K562 (cell line): ENCODE measurements at regions not wholly inside any gene's neighbourhood (a gene's known extent, or its start where the extent isn't known, plus 50 kb on each side); places are given as distances from the start of the nearest gene placed in this dataset.
A peak's percentile ranks its signal among the peaks of the same experiment; 100 is the strongest.

Experiments
- ATAC-seq: fragments of 200-7000 bp; cut with Tn5 transposase; 3 replicates; pipeline ENCODE4 v1.9.1; 2020; ENCODE audit warnings: moderate library complexity
- BruUV-seq: library from RNA; stranded (reverse); fragments of 400-500 nt; replicated peaks from 2 replicates; lab custom pipeline; 2021; lab: Mats Ljungman, UMichigan
- CTCF ChIA-PET: fragments of 300-600 bp; formaldehyde crosslinking; extraction: SDS; loops from one replicate; lab custom pipeline; 2021; ENCODE audit warnings: low intra/inter-chr PET ratio; lab: Yijun Ruan, JAX
- POLR2A ChIA-PET: fragments of 300-600, 350-650 bp; sonication (Branson Sonifier 250); formaldehyde crosslinking; extraction: SDS; loops from one replicate; lab custom pipeline; 2021; ENCODE audit warnings: antibody characterized with exemption, inconsistent platforms; lab: Yijun Ruan, JAX
- DNase-seq, 4 experiments: peaks; one replicate each; pipeline versions ENCODE4 v3.0.0 to v3.0.0-alpha.2; 2011 to 2018; ENCODE audit warnings: low spot score in 3 of 4, mixed read lengths in 3 of 4; ENCODE audit errors: extremely low read depth in 1 of 4
- FAIRE-seq: peaks from 2 replicates; lab custom pipeline; 2011; peaks lifted over from hg19 to GRCh38; lab: Jason Lieb, UNC
- H2AFZ ChIP-seq: 2 replicates; pipeline ENCODE4 v1.6.0; 2011; ENCODE audit warnings: low read depth, low read length, control low read depth, inconsistent platforms
- H3K27ac ChIP-seq: fragments of 200-600 bp; 3 replicates; pipeline ENCODE4 v1.8.0; 2011; ENCODE audit warnings: low read depth, mild to moderate bottlenecking, control low read depth, inconsistent platforms, low read length, moderate library complexity, mixed read lengths; ENCODE audit errors: extremely low read depth
- H3K27me3 ChIP-seq, 2 experiments: fragments of 300-600 bp in 1 of 2; 2 replicates in 1 of 2; 3 replicates in 1 of 2; pipeline versions ENCODE4 v1.6.0 to v1.8.0; 2011; ENCODE audit warnings: inconsistent platforms in 2 of 2, low read length in 2 of 2, mild to moderate bottlenecking in 1 of 2, mixed read lengths in 1 of 2, moderate library complexity in 1 of 2; ENCODE audit not compliant: control insufficient read depth in 2 of 2, insufficient read depth in 2 of 2
- H3K36me3 ChIP-seq: fragments of 300-600 bp; 3 replicates; pipeline ENCODE4 v1.8.0; 2011; ENCODE audit warnings: mild to moderate bottlenecking, low read length, inconsistent platforms; ENCODE audit not compliant: control insufficient read depth, insufficient read depth
- H3K4me1 ChIP-seq, 2 experiments: fragments of 200-600 bp in 1 of 2; replicated peaks in 1 of 2; 2 replicates in 1 of 2; 3 replicates in 1 of 2; pipeline versions ENCODE4 v1.5.1 to v1.8.0; 2011; ENCODE audit warnings: inconsistent platforms in 2 of 2, low read length in 2 of 2, mild to moderate bottlenecking in 1 of 2, mixed read lengths in 1 of 2, moderate library complexity in 1 of 2; ENCODE audit not compliant: control insufficient read depth in 2 of 2, insufficient read depth in 2 of 2
- H3K4me2 ChIP-seq: 2 replicates; pipeline ENCODE4 v1.6.1; 2011; ENCODE audit warnings: low read length, control low read depth, inconsistent platforms, mixed read lengths; ENCODE audit not compliant: insufficient read depth
- H3K4me3 ChIP-seq: fragments of 200-600 bp; sonication (generic), shearing (Covaris generic); 2 replicates; pipeline ENCODE4 v1.5.1; 2016; ENCODE audit warnings: control low read depth, inconsistent platforms
- H3K79me2 ChIP-seq: fragments of 200-600 bp; 3 replicates; pipeline ENCODE4 v1.8.0; 2011; ENCODE audit warnings: low read length, inconsistent platforms; ENCODE audit not compliant: control insufficient read depth, insufficient read depth
- H3K9ac ChIP-seq, 2 experiments: 2 replicates each; pipeline versions ENCODE4 v1.6.0 to v1.6.1; 2011; ENCODE audit warnings: low read depth in 2 of 2, low read length in 2 of 2, control low read depth in 1 of 2, inconsistent platforms in 1 of 2, mild to moderate bottlenecking in 1 of 2, mixed read lengths in 1 of 2; ENCODE audit not compliant: insufficient read depth in 1 of 2
- H3K9me1 ChIP-seq: one replicate; pipeline ENCODE4 v1.6.0; 2011; ENCODE audit warnings: inconsistent platforms, mild to moderate bottlenecking, low read length, moderate library complexity; ENCODE audit not compliant: control insufficient read depth, insufficient read depth
- H3K9me3 ChIP-seq: replicated peaks from 2 replicates; pipeline ENCODE4 v1.5.1; 2011; ENCODE audit warnings: low read depth, low read length, inconsistent platforms; ENCODE audit not compliant: control insufficient read depth, insufficient read depth
- H4K20me1 ChIP-seq: replicated peaks from 2 replicates; pipeline ENCODE4 v1.6.1; 2011; ENCODE audit warnings: low read length, inconsistent platforms, mixed read lengths; ENCODE audit not compliant: control insufficient read depth, insufficient read depth
- C11orf30 ChIP-seq: fragments of 450-650 bp; IDR thresholded peaks from 2 replicates; pipeline ENCODE4 v1.6.1; 2016; ENCODE audit warnings: low read depth, mild to moderate bottlenecking
- MAFF ChIP-seq: IDR thresholded peaks from 2 replicates; pipeline ENCODE4 v1.6.1; 2012; ENCODE audit warnings: low read length, improper control_type of control experiment
- WGBS: fragments of 100-300 bp; shearing (Covaris generic); methylation state at CpG from one replicate; pipeline ENCODE4 v1.1.6; 2016; ENCODE audit warnings: low coverage, mixed read lengths; ENCODE audit not compliant: insufficient coverage; ENCODE audit errors: missing lambda C conversion rate; 5-methylcytosine and 5-hydroxymethylcytosine counted together
- in situ Hi-C: fragments of 300-500 bp; cut with MboI; formaldehyde crosslinking; loops from 4 replicates; pipeline ENCODE4 v1.15.0; 2018; ENCODE audit warnings: inconsistent platforms, mixed read lengths
- intact Hi-C: fragments of 100-400 bp; cut with micrococcal nuclease; formaldehyde crosslinking; loops from 2 replicates; pipeline ENCODE4 v1.14.2; 2022
- TF ChIP-seq, protein P1 (sequence below): fragments of 450-650 bp; IDR thresholded peaks from 2 replicates; pipeline ENCODE4 v1.6.1; 2016; ENCODE audit warnings: mild to moderate bottlenecking, moderate library complexity

DNA sequence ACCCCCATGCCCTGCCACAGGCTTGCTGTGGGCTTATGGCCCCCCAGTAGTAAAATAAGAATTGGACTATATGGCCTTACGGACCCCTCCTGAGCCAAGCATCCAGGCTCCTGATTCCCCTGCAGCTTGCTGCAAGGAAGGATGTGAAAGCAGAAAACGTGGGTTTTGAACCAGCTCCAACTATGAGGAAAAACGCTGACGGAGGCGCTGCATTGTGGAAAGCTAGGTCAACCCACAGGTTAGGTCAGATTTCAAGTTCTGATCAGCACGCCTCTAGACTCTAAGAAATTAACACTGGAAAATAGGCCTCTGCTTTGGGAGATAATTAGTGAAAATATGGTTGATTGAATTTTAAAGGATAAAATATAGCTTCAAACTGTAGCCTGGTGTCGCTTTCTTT is 195.4 kb upstream of the HES1 start:
- WGBS = 42% methylated on average over 7 of the region's 7 CpGs
- no peak for DNase-seq
- Histone ChIP-seq H3K9ac (no peak overlapping the region), H2AFZ (peak overlapping the region; percentile 30; the same call in 1 of the 2 replicates), H3K4me2 (no peak overlapping the region), H3K36me3 (no peaks in the 10 kb centered on the region), H3K9me3 (no peaks in the 10 kb centered on the region), H3K4me1 (peaks cover 26 to 57% of the 10 kb centered on the region in 2 experiments), H3K79me2 (no peaks in the 10 kb centered on the region), H3K27ac (no peak overlapping the region), H3K9me1 (no peaks in the 10 kb centered on the region), H3K4me3 (no peak overlapping the region), H4K20me1 (no peaks in the 10 kb centered on the region), H3K27me3 (no peaks in the 10 kb centered on the region)
- in situ Hi-C loops (no loop called here), intact Hi-C loops (loop anchor here (10.0 kb wide), 1 partner anchor 374 kb away; no protein-coding TSS in a partner anchor)
- ChIA-PET POLR2A (interaction anchor here (0.6 to 3.4 kb wide), 4 partner anchors 11 to 133 kb away, joined by 3 to 16 read pairs (median 4); no protein-coding TSS in a partner anchor), CTCF (no interaction called here)
- ATAC-seq = no peak
- TF ChIP-seq C11orf30 (peak; percentile 21; the same call in 1 of the 2 replicates), MAFF (0 out of 2 replicates have a peak, but pooled peaks have one; percentile 10)
- TF ChIP-seq, protein P1, sequence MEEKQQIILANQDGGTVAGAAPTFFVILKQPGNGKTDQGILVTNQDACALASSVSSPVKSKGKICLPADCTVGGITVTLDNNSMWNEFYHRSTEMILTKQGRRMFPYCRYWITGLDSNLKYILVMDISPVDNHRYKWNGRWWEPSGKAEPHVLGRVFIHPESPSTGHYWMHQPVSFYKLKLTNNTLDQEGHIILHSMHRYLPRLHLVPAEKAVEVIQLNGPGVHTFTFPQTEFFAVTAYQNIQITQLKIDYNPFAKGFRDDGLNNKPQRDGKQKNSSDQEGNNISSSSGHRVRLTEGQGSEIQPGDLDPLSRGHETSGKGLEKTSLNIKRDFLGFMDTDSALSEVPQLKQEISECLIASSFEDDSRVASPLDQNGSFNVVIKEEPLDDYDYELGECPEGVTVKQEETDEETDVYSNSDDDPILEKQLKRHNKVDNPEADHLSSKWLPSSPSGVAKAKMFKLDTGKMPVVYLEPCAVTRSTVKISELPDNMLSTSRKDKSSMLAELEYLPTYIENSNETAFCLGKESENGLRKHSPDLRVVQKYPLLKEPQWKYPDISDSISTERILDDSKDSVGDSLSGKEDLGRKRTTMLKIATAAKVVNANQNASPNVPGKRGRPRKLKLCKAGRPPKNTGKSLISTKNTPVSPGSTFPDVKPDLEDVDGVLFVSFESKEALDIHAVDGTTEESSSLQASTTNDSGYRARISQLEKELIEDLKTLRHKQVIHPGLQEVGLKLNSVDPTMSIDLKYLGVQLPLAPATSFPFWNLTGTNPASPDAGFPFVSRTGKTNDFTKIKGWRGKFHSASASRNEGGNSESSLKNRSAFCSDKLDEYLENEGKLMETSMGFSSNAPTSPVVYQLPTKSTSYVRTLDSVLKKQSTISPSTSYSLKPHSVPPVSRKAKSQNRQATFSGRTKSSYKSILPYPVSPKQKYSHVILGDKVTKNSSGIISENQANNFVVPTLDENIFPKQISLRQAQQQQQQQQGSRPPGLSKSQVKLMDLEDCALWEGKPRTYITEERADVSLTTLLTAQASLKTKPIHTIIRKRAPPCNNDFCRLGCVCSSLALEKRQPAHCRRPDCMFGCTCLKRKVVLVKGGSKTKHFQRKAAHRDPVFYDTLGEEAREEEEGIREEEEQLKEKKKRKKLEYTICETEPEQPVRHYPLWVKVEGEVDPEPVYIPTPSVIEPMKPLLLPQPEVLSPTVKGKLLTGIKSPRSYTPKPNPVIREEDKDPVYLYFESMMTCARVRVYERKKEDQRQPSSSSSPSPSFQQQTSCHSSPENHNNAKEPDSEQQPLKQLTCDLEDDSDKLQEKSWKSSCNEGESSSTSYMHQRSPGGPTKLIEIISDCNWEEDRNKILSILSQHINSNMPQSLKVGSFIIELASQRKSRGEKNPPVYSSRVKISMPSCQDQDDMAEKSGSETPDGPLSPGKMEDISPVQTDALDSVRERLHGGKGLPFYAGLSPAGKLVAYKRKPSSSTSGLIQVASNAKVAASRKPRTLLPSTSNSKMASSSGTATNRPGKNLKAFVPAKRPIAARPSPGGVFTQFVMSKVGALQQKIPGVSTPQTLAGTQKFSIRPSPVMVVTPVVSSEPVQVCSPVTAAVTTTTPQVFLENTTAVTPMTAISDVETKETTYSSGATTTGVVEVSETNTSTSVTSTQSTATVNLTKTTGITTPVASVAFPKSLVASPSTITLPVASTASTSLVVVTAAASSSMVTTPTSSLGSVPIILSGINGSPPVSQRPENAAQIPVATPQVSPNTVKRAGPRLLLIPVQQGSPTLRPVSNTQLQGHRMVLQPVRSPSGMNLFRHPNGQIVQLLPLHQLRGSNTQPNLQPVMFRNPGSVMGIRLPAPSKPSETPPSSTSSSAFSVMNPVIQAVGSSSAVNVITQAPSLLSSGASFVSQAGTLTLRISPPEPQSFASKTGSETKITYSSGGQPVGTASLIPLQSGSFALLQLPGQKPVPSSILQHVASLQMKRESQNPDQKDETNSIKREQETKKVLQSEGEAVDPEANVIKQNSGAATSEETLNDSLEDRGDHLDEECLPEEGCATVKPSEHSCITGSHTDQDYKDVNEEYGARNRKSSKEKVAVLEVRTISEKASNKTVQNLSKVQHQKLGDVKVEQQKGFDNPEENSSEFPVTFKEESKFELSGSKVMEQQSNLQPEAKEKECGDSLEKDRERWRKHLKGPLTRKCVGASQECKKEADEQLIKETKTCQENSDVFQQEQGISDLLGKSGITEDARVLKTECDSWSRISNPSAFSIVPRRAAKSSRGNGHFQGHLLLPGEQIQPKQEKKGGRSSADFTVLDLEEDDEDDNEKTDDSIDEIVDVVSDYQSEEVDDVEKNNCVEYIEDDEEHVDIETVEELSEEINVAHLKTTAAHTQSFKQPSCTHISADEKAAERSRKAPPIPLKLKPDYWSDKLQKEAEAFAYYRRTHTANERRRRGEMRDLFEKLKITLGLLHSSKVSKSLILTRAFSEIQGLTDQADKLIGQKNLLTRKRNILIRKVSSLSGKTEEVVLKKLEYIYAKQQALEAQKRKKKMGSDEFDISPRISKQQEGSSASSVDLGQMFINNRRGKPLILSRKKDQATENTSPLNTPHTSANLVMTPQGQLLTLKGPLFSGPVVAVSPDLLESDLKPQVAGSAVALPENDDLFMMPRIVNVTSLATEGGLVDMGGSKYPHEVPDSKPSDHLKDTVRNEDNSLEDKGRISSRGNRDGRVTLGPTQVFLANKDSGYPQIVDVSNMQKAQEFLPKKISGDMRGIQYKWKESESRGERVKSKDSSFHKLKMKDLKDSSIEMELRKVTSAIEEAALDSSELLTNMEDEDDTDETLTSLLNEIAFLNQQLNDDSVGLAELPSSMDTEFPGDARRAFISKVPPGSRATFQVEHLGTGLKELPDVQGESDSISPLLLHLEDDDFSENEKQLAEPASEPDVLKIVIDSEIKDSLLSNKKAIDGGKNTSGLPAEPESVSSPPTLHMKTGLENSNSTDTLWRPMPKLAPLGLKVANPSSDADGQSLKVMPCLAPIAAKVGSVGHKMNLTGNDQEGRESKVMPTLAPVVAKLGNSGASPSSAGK = no peak
- no TSS peak for BruUV-seq
- peak; percentile 46 for FAIRE-seq
